ENCODE measurements at regions not wholly inside any gene's neighbourhood (a gene's known extent, or its start where the extent isn't known, plus 50 kb on each side); places are given as distances from the start of the nearest gene placed in this dataset.

GRCh38 chr7:131221061-131221460, 106.6 kb upstream of the MKLN1 start:
- no peak for TF ChIP-seq NFIC (IDR thresholded peaks at IDR 0.05)
- no peak for TF ChIP-seq MAX (IDR thresholded peaks at IDR 0.05)
- TF ChIP-seq TEAD4 (IDR thresholded peaks at IDR 0.05) = no peak
- TF ChIP-seq YY1 (IDR thresholded peaks at IDR 0.05; ENCODE audit: low read depth) = no peak
- no peak for TF ChIP-seq EGR1 (IDR thresholded peaks at IDR 0.05)
- no peak for TF ChIP-seq CEBPB (IDR thresholded peaks at IDR 0.05)
- no peak for TF ChIP-seq USF1 (IDR thresholded peaks at IDR 0.05)
- TF ChIP-seq REST (IDR thresholded peaks at IDR 0.05; ENCODE audit: low read depth) = no peak

- TF ChIP-seq TEAD4 (IDR thresholded peaks at IDR 0.05) (no peak), REST (IDR thresholded peaks at IDR 0.05; ENCODE audit: low read depth) (no peak), NFIC (IDR thresholded peaks at IDR 0.05) (no peak), USF1 (IDR thresholded peaks at IDR 0.05) (no peak), MAX (IDR thresholded peaks at IDR 0.05) (no peak), CEBPB (IDR thresholded peaks at IDR 0.05) (no peak), YY1 (IDR thresholded peaks at IDR 0.05; ENCODE audit: low read depth) (no peak), RAD21 (IDR thresholded peaks at IDR 0.05; ENCODE audit: low read depth) (no peak), EGR1 (IDR thresholded peaks at IDR 0.05) (no peak), EP300 (IDR thresholded peaks at IDR 0.05; ENCODE audit: borderline replicate concordance) (no peak), FOXM1 (IDR thresholded peaks at IDR 0.05; ENCODE audit: borderline replicate concordance, low read depth) (no peak), TAF1 (IDR thresholded peaks at IDR 0.05; ENCODE audit: low read depth) (no peak), ZBTB7A (IDR thresholded peaks at IDR 0.05; ENCODE audit: low read depth) (no peak), TCF12 (IDR thresholded peaks at IDR 0.05; ENCODE audit: low read depth) (no peak), CREB1 (IDR thresholded peaks at IDR 0.05; ENCODE audit: low read depth) (no peak)
Measured at GRCh38 chr7:131222171-131222570, 105.5 kb upstream of the MKLN1 start.

GRCh38 chr7:131223151-131223550, 104.5 kb upstream of the MKLN1 start:
- TF ChIP-seq YY1 (IDR thresholded peaks at IDR 0.05; ENCODE audit: low read depth) (no peak), EGR1 (IDR thresholded peaks at IDR 0.05) (no peak), REST (IDR thresholded peaks at IDR 0.05; ENCODE audit: low read depth) (no peak), MAX (IDR thresholded peaks at IDR 0.05) (no peak), RAD21 (IDR thresholded peaks at IDR 0.05; ENCODE audit: low read depth) (no peak)

GRCh38 chr7:131224996-131225395, 102.7 kb upstream of the MKLN1 start:
- TF ChIP-seq TCF12 (IDR thresholded peaks at IDR 0.05; ENCODE audit: low read depth) (no peak), RAD21 (IDR thresholded peaks at IDR 0.05; ENCODE audit: low read depth) (no peak), FOXM1 (IDR thresholded peaks at IDR 0.05; ENCODE audit: borderline replicate concordance, low read depth) (no peak), TEAD4 (IDR thresholded peaks at IDR 0.05) (no peak), TAF1 (IDR thresholded peaks at IDR 0.05; ENCODE audit: low read depth) (no peak), REST (IDR thresholded peaks at IDR 0.05; ENCODE audit: low read depth) (no peak), YY1 (IDR thresholded peaks at IDR 0.05; ENCODE audit: low read depth) (no peak), CREB1 (IDR thresholded peaks at IDR 0.05; ENCODE audit: low read depth) (no peak), EP300 (IDR thresholded peaks at IDR 0.05; ENCODE audit: borderline replicate concordance) (no peak), MAX (IDR thresholded peaks at IDR 0.05) (no peak), USF1 (IDR thresholded peaks at IDR 0.05) (no peak), EGR1 (IDR thresholded peaks at IDR 0.05) (no peak), ZBTB7A (IDR thresholded peaks at IDR 0.05; ENCODE audit: low read depth) (no peak), CEBPB (IDR thresholded peaks at IDR 0.05) (no peak), NFIC (IDR thresholded peaks at IDR 0.05) (no peak)

Measured in Ishikawa (cell line).